ENCODE measurements at regions not wholly inside any gene's neighbourhood (a gene's known extent, or its start where the extent isn't known, plus 50 kb on each side); places are given as distances from the start of the nearest gene placed in this dataset.

- H3K4me3 ChIP-seq (ENCODE audit: low read depth, low read length): no peak overlapping the region
- H3K27ac ChIP-seq (ENCODE audit: low read depth, low read length): no peak overlapping the region
These were observed 51.6 kb upstream of the C15orf39 start for GRCh38 chr15:75149867-75150709.

GRCh38 chr15:75151214-75152128 is 50.2 kb upstream of the C15orf39 start:
- peaks cover 3% of the 10 kb centered on the region; the same call in 1 of the 2 replicates for H3K4me1 ChIP-seq (ENCODE audit: control insufficient read depth, insufficient read depth, low read length)
- no peaks in the 10 kb centered on the region for H3K36me3 ChIP-seq (ENCODE audit: control insufficient read depth, insufficient read depth, low read length)
- no peak overlapping the region for H3K9ac ChIP-seq (ENCODE audit: low read depth, low read length)
- H3K27ac ChIP-seq (ENCODE audit: low read depth, low read length): no peak overlapping the region
- no peak overlapping the region for H3K4me3 ChIP-seq (ENCODE audit: low read depth, low read length)
- H3K9me3 ChIP-seq (ENCODE audit: control insufficient read depth, insufficient read depth, low read length): peaks cover 11% of the 10 kb centered on the region; the same call in 1 of the 2 replicates
- no peaks in the 10 kb centered on the region for H3K27me3 ChIP-seq (ENCODE audit: control insufficient read depth, insufficient read depth, low read length)

More at GRCh38 chr15:75149867-75150709, 51.6 kb upstream of the C15orf39 start:
- H3K9me3 ChIP-seq (ENCODE audit: control insufficient read depth, insufficient read depth, low read length): peaks cover 11% of the 10 kb centered on the region; the same call in 1 of the 2 replicates
- no peaks in the 10 kb centered on the region for H3K27me3 ChIP-seq (ENCODE audit: control insufficient read depth, insufficient read depth, low read length)
- no peaks in the 10 kb centered on the region for H3K4me1 ChIP-seq (ENCODE audit: control insufficient read depth, insufficient read depth, low read length)
- no peak overlapping the region for H3K9ac ChIP-seq (ENCODE audit: low read depth, low read length)
- no peaks in the 10 kb centered on the region for H3K36me3 ChIP-seq (ENCODE audit: control insufficient read depth, insufficient read depth, low read length)

Data from HUES48 (cell line).